ENCODE measurements at regions not wholly inside any gene's neighbourhood (a gene's known extent, or its start where the extent isn't known, plus 50 kb on each side); places are given as distances from the start of the nearest gene placed in this dataset.

GRCh38 chr10:128874331-128874730 is 592.7 kb upstream of the MGMT start:
- no peaks in the 10 kb centered on the region for H3K36me3 ChIP-seq (ENCODE audit: insufficient read depth, low read length)
- H3K27me3 ChIP-seq (ENCODE audit: insufficient read depth, low read depth, low read length), result no peaks in the 10 kb centered on the region
- H3F3A ChIP-seq (ENCODE audit: insufficient read depth, low read length, poor library complexity, severe bottlenecking), result no peaks in the 10 kb centered on the region
- H3K9me3 ChIP-seq (ENCODE audit: low read length), result no peaks in the 10 kb centered on the region
- TF ChIP-seq EP300 (conservative IDR thresholded peaks at IDR 0.05; ENCODE audit: poor library complexity, severe bottlenecking) (no peak), MXI1 (conservative IDR thresholded peaks at IDR 0.05; ENCODE audit: poor library complexity, severe bottlenecking) (no peak), CTCF (IDR thresholded peaks at IDR 0.05; ENCODE audit: poor library complexity, severe bottlenecking) (no peak), SMC3 (conservative IDR thresholded peaks at IDR 0.05; ENCODE audit: poor library complexity) (no peak), REST (IDR thresholded peaks at IDR 0.05; ENCODE audit: borderline replicate concordance) (no peak), POLR2AphosphoS5 (IDR thresholded peaks at IDR 0.05) (no peak), TAF1 (IDR thresholded peaks at IDR 0.05; ENCODE audit: low read depth) (no peak), EZH2 (IDR thresholded peaks at IDR 0.05; ENCODE audit: borderline replicate concordance, insufficient read depth, low read length, poor library complexity, severe bottlenecking) (no peak), RAD21 (conservative IDR thresholded peaks at IDR 0.05) (no peak)
- no peak overlapping the region for H3K4me3 ChIP-seq (ENCODE audit: low read length)
- H4K20me1 ChIP-seq (ENCODE audit: insufficient read depth), result no peaks in the 10 kb centered on the region
- H3K9me2 ChIP-seq (ENCODE audit: insufficient read depth, low read length), result no peaks in the 10 kb centered on the region
- no peak overlapping the region for H3K27ac ChIP-seq (ENCODE audit: low read length)
- H2AFZ ChIP-seq (ENCODE audit: low read depth, low read length), result no peak overlapping the region
- H3K79me2 ChIP-seq (replicated peaks; ENCODE audit: insufficient read depth, low read length), result no peaks in the 10 kb centered on the region
- H3K9ac ChIP-seq (ENCODE audit: low read length), result no peak overlapping the region
- no peak overlapping the region for H3K4me2 ChIP-seq (ENCODE audit: low read length)

- no peak overlapping the region for H3K4me3 ChIP-seq (ENCODE audit: low read length)
- H3K79me2 ChIP-seq (replicated peaks; ENCODE audit: insufficient read depth, low read length), result no peaks in the 10 kb centered on the region
- no peak overlapping the region for H3K27ac ChIP-seq (ENCODE audit: low read length)
- no peaks in the 10 kb centered on the region for H3K27me3 ChIP-seq (ENCODE audit: insufficient read depth, low read depth, low read length)
- H3K9ac ChIP-seq (ENCODE audit: low read length), result no peak overlapping the region
- no peak overlapping the region for H3K4me2 ChIP-seq (ENCODE audit: low read length)
- H3K9me2 ChIP-seq (ENCODE audit: insufficient read depth, low read length), result no peaks in the 10 kb centered on the region
- no peak for TF ChIP-seq EP300 (conservative IDR thresholded peaks at IDR 0.05; ENCODE audit: poor library complexity, severe bottlenecking)
- TF ChIP-seq CTCF (IDR thresholded peaks at IDR 0.05; ENCODE audit: poor library complexity, severe bottlenecking), result no peak
- TF ChIP-seq TAF1 (IDR thresholded peaks at IDR 0.05; ENCODE audit: low read depth), result no peak
- TF ChIP-seq POLR2AphosphoS5 (IDR thresholded peaks at IDR 0.05), result no peak
- no peak for TF ChIP-seq MXI1 (conservative IDR thresholded peaks at IDR 0.05; ENCODE audit: poor library complexity, severe bottlenecking)
- TF ChIP-seq REST (IDR thresholded peaks at IDR 0.05; ENCODE audit: borderline replicate concordance), result no peak
- TF ChIP-seq RAD21 (conservative IDR thresholded peaks at IDR 0.05), result no peak
- TF ChIP-seq EZH2 (IDR thresholded peaks at IDR 0.05; ENCODE audit: borderline replicate concordance, insufficient read depth, low read length, poor library complexity, severe bottlenecking), result no peak
- no peak for TF ChIP-seq SMC3 (conservative IDR thresholded peaks at IDR 0.05; ENCODE audit: poor library complexity)
- no peaks in the 10 kb centered on the region for H3K36me3 ChIP-seq (ENCODE audit: insufficient read depth, low read length)
- H3K9me3 ChIP-seq (ENCODE audit: low read length), result no peaks in the 10 kb centered on the region
- no peaks in the 10 kb centered on the region for H4K20me1 ChIP-seq (ENCODE audit: insufficient read depth)
- no peak overlapping the region for H2AFZ ChIP-seq (ENCODE audit: low read depth, low read length)
- no peaks in the 10 kb centered on the region for H3F3A ChIP-seq (ENCODE audit: insufficient read depth, low read length, poor library complexity, severe bottlenecking)
Observed at GRCh38 chr10:128875030-128875744, 591.9 kb upstream of the MGMT start.
